Thoracic aorta (tissue), 2 donors: ENCODE measurements at regions not wholly inside any gene's neighbourhood (a gene's known extent, or its start where the extent isn't known, plus 50 kb on each side); places are given as distances from the start of the nearest gene placed in this dataset.

Experiments used
- ATAC-seq: fragments of 150-250 bp; one replicate; pipeline ENCODE4 v1.8.0; 2017; ENCODE audit warnings: low read depth; ENCODE audit not compliant: insufficient number of reproducible peaks, low FRiP score
- DNase-seq: peaks from one replicate; pipeline ENCODE4 v3.0.0-alpha.2; 2020; ENCODE audit warnings: low spot score
- H3K27ac ChIP-seq, 2 donors: fragments of 200-600 bp; sonication (generic); 1 replicate in 1 of 2; 2 replicates in 1 of 2; pipeline ENCODE4 v1.5.1; 2016; ENCODE audit warnings: mild to moderate bottlenecking in 2 of 2, moderate library complexity in 2 of 2
- H3K27me3 ChIP-seq: fragments of 200-600 bp; sonication (generic); replicated peaks from 2 replicates; pipeline ENCODE4 v1.6.0; 2016; ENCODE audit warnings: mild to moderate bottlenecking; ENCODE audit not compliant: insufficient read depth
- H3K36me3 ChIP-seq: fragments of 200-600 bp; sonication (generic); one replicate; pipeline ENCODE4 v1.5.1; 2016
- H3K4me1 ChIP-seq, 2 donors: fragments of 200-600 bp; sonication (generic); 1 replicate in 1 of 2; 2 replicates in 1 of 2; pipeline versions ENCODE4 v1.5.1 to v1.6.0; 2016; ENCODE audit warnings: low read depth in 2 of 2, mild to moderate bottlenecking in 1 of 2; ENCODE audit not compliant: control insufficient read depth in 1 of 2
- H3K4me3 ChIP-seq: fragments of 200-600 bp; sonication (generic); 2 replicates; pipeline ENCODE4 v1.5.1; 2016; ENCODE audit warnings: mild to moderate bottlenecking
- H3K9me3 ChIP-seq: fragments of 200-600 bp; sonication (generic); 2 replicates; pipeline ENCODE4 v1.5.1; 2016
- TF ChIP-seq, protein P1 (sequence below): fragments of 200-600 bp; sonication (generic); IDR thresholded peaks from one replicate; pipeline ENCODE4 v1.5.1; 2019; ENCODE audit warnings: antibody characterized with exemption

GRCh38 chr1:65020774-65021173 is 54.4 kb upstream of the JAK1 start:
- DNase-seq (no peak), ATAC-seq (no peak)
- Histone ChIP-seq H3K27me3 (no peaks in the 10 kb centered on the region), H3K4me3 (no peak overlapping the region), H3K4me1 (peaks cover 6 to 15% of the 10 kb centered on the region in 2 donors), H3K27ac (no peak overlapping the region), H3K9me3 (no peaks in the 10 kb centered on the region), H3K36me3 (no peaks in the 10 kb centered on the region)
- TF ChIP-seq, protein P1, sequence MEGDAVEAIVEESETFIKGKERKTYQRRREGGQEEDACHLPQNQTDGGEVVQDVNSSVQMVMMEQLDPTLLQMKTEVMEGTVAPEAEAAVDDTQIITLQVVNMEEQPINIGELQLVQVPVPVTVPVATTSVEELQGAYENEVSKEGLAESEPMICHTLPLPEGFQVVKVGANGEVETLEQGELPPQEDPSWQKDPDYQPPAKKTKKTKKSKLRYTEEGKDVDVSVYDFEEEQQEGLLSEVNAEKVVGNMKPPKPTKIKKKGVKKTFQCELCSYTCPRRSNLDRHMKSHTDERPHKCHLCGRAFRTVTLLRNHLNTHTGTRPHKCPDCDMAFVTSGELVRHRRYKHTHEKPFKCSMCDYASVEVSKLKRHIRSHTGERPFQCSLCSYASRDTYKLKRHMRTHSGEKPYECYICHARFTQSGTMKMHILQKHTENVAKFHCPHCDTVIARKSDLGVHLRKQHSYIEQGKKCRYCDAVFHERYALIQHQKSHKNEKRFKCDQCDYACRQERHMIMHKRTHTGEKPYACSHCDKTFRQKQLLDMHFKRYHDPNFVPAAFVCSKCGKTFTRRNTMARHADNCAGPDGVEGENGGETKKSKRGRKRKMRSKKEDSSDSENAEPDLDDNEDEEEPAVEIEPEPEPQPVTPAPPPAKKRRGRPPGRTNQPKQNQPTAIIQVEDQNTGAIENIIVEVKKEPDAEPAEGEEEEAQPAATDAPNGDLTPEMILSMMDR: no peak

- DNase-seq (no peak), ATAC-seq (no peak)
- TF ChIP-seq, protein P1: no peak
- H3K4me1 ChIP-seq: peaks cover 13 to 21% of the 10 kb centered on the region in 2 donors
- H3K27me3 ChIP-seq: no peaks in the 10 kb centered on the region
- H3K9me3 ChIP-seq: no peaks in the 10 kb centered on the region
- peak overlapping the region in 1 of 2 donors; percentile 34 for H3K27ac ChIP-seq
- no peaks in the 10 kb centered on the region for H3K36me3 ChIP-seq
- no peak overlapping the region for H3K4me3 ChIP-seq
These were observed 55.4 kb upstream of the JAK1 start for GRCh38 chr1:65021795-65022194.

DNA sequence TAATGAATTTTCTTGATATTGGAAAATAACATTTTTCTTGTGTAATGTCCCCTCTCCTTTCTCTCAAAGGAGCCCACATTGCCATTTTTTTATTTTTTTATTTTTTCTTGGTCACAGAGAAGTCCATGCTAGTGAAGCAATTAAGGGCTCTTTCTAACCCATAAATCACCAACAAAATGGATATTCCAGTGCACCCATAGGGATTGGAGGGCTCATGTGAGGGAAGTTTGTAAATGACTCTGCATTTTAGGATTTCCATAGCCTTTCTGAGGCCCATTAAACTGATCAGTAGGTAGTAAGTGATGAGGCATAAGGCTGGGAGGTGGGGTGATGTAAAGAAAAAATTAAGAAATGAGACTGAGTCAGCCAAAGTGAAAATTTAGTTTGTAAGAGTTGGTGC is 55.9 kb upstream of the JAK1 start:
- ATAC-seq (no peak), DNase-seq (no peak)
- Histone ChIP-seq H3K4me1 (peaks cover 13 to 24% of the 10 kb centered on the region in 2 donors), H3K36me3 (no peaks in the 10 kb centered on the region), H3K9me3 (no peaks in the 10 kb centered on the region), H3K4me3 (no peak overlapping the region), H3K27ac (peak overlapping the region in 1 of 2 donors; percentile 34), H3K27me3 (no peaks in the 10 kb centered on the region)
- TF ChIP-seq, protein P1: no peak

DNA sequence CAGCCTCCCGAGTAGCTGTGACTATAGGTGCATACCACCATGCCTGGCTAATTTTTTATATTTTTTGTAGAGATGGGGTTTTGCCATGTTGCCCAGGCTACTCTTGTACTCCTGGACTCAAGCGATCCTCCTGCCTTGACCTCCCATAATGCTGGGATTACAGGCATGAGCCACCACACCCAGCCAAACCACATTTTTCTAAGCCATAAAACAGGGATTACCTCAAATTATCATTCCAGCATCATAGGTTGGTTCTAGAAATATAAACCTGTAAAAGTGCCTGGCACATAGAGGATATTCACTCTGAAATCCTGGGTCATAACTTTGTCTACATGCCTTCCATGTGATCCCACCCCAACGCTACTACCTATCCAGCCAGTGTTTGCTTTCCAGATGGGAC is 59.4 kb upstream of the JAK1 start:
- TF ChIP-seq, protein P1: no peak
- DNase-seq (no peak), ATAC-seq (no peak)
- H3K36me3 ChIP-seq: no peaks in the 10 kb centered on the region
- no peaks in the 10 kb centered on the region for H3K27me3 ChIP-seq
- H3K9me3 ChIP-seq: no peaks in the 10 kb centered on the region
- H3K27ac ChIP-seq: no peak overlapping the region
- H3K4me3 ChIP-seq: no peak overlapping the region
- peaks cover 24 to 44% of the 10 kb centered on the region in 2 donors for H3K4me1 ChIP-seq

- H3K4me1 ChIP-seq: peaks cover 24 to 44% of the 10 kb centered on the region in 2 donors
These were observed 59.9 kb upstream of the JAK1 start for GRCh38 chr1:65026235-65026634.

More at GRCh38 chr1:65026235-65026634, 59.9 kb upstream of the JAK1 start:
- no peak overlapping the region for H3K4me3 ChIP-seq
- no peaks in the 10 kb centered on the region for H3K27me3 ChIP-seq
- no peaks in the 10 kb centered on the region for H3K36me3 ChIP-seq
- no peaks in the 10 kb centered on the region for H3K9me3 ChIP-seq
- no peak overlapping the region for H3K27ac ChIP-seq
- ATAC-seq: no peak
- TF ChIP-seq, protein P1: no peak
- no peak for DNase-seq
